ENCODE measurements at regions not wholly inside any gene's neighbourhood (a gene's known extent, or its start where the extent isn't known, plus 50 kb on each side); places are given as distances from the start of the nearest gene placed in this dataset.

- TF ChIP-seq CTCF (conservative IDR thresholded peaks at IDR 0.05; ENCODE audit: low read depth, low read length): no peak
- TF ChIP-seq POLR2A (IDR thresholded peaks at IDR 0.05; ENCODE audit: low read depth, low read length): no peak
- no peak for TF ChIP-seq SMC3 (IDR thresholded peaks at IDR 0.05; ENCODE audit: low read depth, low read length)
- TF ChIP-seq BHLHE40 (IDR thresholded peaks at IDR 0.05; ENCODE audit: low read depth, low read length): no peak
- no peak for TF ChIP-seq NFE2L2 (IDR thresholded peaks at IDR 0.05; ENCODE audit: low read depth, low read length)
- TF ChIP-seq MXI1 (IDR thresholded peaks at IDR 0.05; ENCODE audit: borderline replicate concordance, low read depth, low read length): no peak
- no peak for TF ChIP-seq USF2 (IDR thresholded peaks at IDR 0.05; ENCODE audit: low read depth, low read length)
- no peak for TF ChIP-seq RAD21 (IDR thresholded peaks at IDR 0.05; ENCODE audit: low read length)
- TF ChIP-seq ELK1 (IDR thresholded peaks at IDR 0.05; ENCODE audit: borderline replicate concordance, low read depth, low read length): no peak
Measured at GRCh38 chr4:83851261-83852084, 315.6 kb downstream of the GPAT3 start.

All from IMR-90 (cell line).